ENCODE measurements at regions not wholly inside any gene's neighbourhood (a gene's known extent, or its start where the extent isn't known, plus 50 kb on each side); places are given as distances from the start of the nearest gene placed in this dataset.

DNA sequence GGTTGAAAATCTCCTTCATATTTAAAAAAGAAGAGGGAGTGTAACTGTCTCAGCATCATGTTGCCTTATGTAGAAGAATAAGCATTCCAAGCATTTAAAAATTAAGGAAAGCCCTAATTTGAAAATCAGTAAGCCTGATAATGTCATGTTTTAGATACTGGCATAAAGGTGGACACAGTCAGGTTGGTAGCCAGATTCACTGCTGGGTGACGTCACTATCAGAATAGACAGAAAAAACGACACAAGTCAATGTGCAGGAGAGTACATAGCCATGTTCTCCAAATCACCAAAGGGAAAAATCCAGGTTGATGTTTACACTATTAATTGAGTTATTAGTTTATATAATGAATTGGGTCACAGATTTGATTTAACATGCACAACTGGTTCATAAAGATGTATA is 50.8 kb upstream of the POU3F2 start:
- DNase-seq: no peak
